ENCODE measurements at regions not wholly inside any gene's neighbourhood (a gene's known extent, or its start where the extent isn't known, plus 50 kb on each side); places are given as distances from the start of the nearest gene placed in this dataset.

- no peaks in the 10 kb centered on the region for H3K9me3 ChIP-seq
- H3K4me3 ChIP-seq (ENCODE audit: low read depth, low read length), result no peak overlapping the region
- no peaks in the 10 kb centered on the region for H3K4me1 ChIP-seq
- no peak for DNase-seq
- H3K27me3 ChIP-seq, result no peaks in the 10 kb centered on the region
- TF ChIP-seq CTCF (IDR thresholded peaks at IDR 0.05; ENCODE audit: low read depth, low read length), result no peak
- H3K36me3 ChIP-seq, result no peaks in the 10 kb centered on the region
Measured at GRCh38 chr4:96175871-96176270, 336.0 kb downstream of the PDHA2 start.

GRCh38 chr4:96183611-96184010 is 343.7 kb downstream of the PDHA2 start:
- H3K4me1 ChIP-seq, result no peaks in the 10 kb centered on the region
- H3K4me3 ChIP-seq (ENCODE audit: low read depth, low read length), result no peak overlapping the region
- no peaks in the 10 kb centered on the region for H3K27me3 ChIP-seq
- DNase-seq, result no peak
- no peak for TF ChIP-seq CTCF (IDR thresholded peaks at IDR 0.05; ENCODE audit: low read depth, low read length)
- H3K36me3 ChIP-seq, result no peaks in the 10 kb centered on the region
- H3K9me3 ChIP-seq, result no peaks in the 10 kb centered on the region

- H3K27me3 ChIP-seq, result no peaks in the 10 kb centered on the region
- TF ChIP-seq CTCF (IDR thresholded peaks at IDR 0.05; ENCODE audit: low read depth, low read length), result no peak
- no peak for DNase-seq
- H3K9me3 ChIP-seq, result no peaks in the 10 kb centered on the region
- no peak overlapping the region for H3K4me3 ChIP-seq (ENCODE audit: low read depth, low read length)
- no peaks in the 10 kb centered on the region for H3K36me3 ChIP-seq
- no peaks in the 10 kb centered on the region for H3K4me1 ChIP-seq
Measured at GRCh38 chr4:96186593-96186992, 346.7 kb downstream of the PDHA2 start.

GRCh38 chr4:96189761-96190160 is 349.9 kb downstream of the PDHA2 start:
- no peak for TF ChIP-seq CTCF (IDR thresholded peaks at IDR 0.05; ENCODE audit: low read depth, low read length)
- Histone ChIP-seq H3K27me3 (no peaks in the 10 kb centered on the region), H3K4me1 (no peaks in the 10 kb centered on the region; the same call in 1 of the 2 replicates), H3K9me3 (no peaks in the 10 kb centered on the region), H3K4me3 (ENCODE audit: low read depth, low read length) (no peak overlapping the region), H3K36me3 (no peaks in the 10 kb centered on the region)
- no peak for DNase-seq

GRCh38 chr4:96193061-96193460 is 353.2 kb downstream of the PDHA2 start:
- Histone ChIP-seq H3K27me3 (no peaks in the 10 kb centered on the region), H3K4me3 (ENCODE audit: low read depth, low read length) (no peak overlapping the region), H3K4me1 (no peaks in the 10 kb centered on the region; the same call in 1 of the 2 replicates), H3K36me3 (no peaks in the 10 kb centered on the region), H3K9me3 (no peaks in the 10 kb centered on the region)
- TF ChIP-seq CTCF (IDR thresholded peaks at IDR 0.05; ENCODE audit: low read depth, low read length), result no peak
- DNase-seq, result no peak

GRCh38 chr4:96194993-96195392 is 355.1 kb downstream of the PDHA2 start:
- no peak overlapping the region for H3K4me3 ChIP-seq (ENCODE audit: low read depth, low read length)
- H3K9me3 ChIP-seq, result no peaks in the 10 kb centered on the region
- H3K4me1 ChIP-seq, result no peaks in the 10 kb centered on the region; the same call in 1 of the 2 replicates
- TF ChIP-seq CTCF (IDR thresholded peaks at IDR 0.05; ENCODE audit: low read depth, low read length), result no peak
- H3K27me3 ChIP-seq, result no peaks in the 10 kb centered on the region
- DNase-seq, result no peak
- no peaks in the 10 kb centered on the region for H3K36me3 ChIP-seq

Data from BE2C (cell line).